ENCODE measurements at regions not wholly inside any gene's neighbourhood (a gene's known extent, or its start where the extent isn't known, plus 50 kb on each side); places are given as distances from the start of the nearest gene placed in this dataset.

DNA sequence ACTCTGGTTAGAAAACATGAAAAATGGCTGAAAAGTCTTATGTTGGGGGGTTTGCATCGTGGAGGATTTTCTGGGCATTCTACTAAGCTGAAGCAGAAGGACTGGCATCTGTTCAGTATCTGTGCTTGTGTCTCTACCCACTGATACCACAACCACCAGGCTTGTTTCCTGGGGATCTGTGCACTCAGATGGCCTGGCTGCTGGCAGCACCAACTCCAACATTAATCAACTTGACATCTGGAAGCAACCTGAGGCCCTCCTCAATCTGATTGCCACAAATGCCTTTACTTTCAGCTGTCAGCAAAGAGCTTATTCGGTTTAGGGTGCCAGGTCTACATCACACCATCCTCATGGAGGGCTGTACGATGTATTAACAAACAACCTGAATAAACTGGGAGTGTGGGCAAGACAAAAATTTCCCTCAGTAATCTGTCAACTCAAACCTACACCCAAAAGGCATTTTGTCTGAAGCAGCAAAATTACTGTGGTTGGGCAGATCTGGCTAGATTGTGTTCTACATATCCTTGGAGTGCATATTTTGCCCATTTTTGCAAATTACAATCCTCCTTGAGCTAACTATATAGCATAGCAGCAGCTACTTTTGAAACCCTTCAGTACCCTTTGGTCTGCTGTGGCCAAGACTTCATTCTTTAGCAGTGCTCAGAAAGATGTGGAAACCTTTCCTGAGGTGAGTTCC is 74.6 kb downstream of the FOXD1 start:
- DNase-seq, result no peak

DNA sequence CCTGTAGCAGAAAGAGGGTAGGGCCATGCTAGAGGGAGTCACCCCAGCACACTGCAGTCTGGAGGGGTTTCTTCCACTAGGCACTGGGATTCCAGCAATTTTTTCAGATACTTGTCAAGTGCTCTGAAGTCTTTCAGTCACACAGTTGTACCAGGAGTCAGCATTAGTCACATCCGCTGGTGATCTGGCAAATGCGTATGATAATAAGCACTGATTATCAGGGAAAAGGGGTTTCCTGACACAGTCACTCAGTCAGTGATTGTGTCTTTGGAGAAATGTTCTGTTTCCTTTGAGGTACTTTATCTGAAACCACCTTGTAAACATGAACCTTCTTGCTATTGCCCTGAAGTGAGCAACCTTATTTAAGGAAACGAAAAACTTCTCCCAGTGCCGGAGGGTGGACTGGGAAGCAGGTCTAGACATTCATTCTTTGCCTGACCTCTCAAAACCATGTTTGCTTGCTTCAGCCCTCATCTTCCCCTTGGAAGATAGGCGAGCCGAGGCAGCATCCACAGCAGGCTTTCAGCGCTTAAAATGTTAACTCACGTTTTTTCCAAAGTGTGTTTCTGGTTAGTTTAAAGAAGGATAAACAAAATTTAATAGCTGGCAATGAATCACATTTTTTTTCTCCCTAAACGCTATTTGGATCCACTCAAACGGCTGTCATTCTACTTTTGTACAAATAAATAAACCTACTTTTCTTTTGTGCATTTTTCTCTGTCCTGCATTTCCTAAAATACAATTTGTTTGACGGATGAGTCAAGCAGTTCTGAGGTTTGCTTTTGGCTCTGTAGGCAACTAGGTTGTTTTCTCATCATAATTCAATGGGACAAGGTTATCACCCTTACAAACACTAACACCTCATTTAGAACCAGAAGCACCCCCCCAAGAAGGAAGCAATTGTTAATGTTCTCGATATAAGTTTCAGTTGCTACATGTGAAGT is 77.7 kb downstream of the FOXD1 start:
- DNase-seq, result no peak

DNA sequence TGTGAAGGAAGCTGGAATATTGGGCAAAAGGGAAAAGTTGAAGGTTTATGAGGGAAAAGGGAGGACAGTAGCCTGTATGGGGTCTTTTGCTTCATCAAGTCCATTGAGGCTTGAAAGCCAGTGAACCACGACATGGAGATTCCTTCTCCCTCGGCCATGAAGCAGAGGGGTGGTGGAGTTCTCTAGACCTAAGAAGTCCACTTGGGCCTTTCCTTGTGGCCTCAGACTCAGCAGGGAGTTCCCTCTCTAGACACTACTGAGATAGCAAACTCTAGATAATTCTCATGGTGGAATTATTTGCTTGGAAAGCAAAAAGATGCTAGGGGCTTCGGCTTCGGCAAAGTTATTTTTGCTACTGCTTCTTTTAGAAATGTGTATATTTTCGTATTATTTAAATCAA is 78.5 kb downstream of the FOXD1 start:
- no peak for DNase-seq

DNA sequence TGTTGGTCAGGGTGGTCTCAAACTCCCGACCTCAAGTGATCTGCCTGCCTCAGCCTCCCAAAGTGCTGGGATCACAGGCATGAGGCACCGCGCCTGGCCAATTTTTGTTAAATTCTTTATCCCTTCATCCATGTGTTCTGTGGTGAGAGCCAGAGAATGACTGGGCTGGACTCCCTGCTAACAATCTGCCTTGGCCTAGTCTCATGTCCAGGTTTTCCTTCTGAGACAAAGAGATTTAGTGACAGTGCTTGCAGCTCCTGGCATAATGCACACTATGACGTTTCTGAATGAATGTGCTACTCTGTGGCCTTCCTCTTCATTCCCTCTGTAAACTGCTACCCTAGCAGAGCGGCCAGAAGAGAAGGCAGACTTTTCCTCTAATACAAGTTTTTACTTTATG is 79.3 kb downstream of the FOXD1 start:
- DNase-seq, result no peak

DNA sequence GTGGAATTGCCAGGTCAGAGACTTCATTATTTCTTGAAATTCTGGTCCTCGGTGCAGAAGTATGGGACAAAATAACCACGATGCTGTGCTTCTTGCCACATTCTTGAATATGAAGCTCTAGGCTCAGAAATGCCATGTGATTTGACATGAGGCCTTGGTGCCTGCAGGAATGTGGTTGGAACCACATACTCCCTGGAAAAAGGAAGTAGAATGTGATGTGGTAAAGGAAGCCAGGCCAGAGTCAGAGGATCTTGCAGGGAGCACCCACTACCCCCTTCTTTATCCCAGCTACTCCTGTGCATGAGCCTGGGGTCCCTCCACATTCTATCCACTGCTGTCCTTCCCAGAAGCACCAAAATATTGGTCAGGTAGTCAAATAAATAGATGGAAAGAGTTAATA is 80.9 kb downstream of the FOXD1 start:
- no peak for DNase-seq

DNA sequence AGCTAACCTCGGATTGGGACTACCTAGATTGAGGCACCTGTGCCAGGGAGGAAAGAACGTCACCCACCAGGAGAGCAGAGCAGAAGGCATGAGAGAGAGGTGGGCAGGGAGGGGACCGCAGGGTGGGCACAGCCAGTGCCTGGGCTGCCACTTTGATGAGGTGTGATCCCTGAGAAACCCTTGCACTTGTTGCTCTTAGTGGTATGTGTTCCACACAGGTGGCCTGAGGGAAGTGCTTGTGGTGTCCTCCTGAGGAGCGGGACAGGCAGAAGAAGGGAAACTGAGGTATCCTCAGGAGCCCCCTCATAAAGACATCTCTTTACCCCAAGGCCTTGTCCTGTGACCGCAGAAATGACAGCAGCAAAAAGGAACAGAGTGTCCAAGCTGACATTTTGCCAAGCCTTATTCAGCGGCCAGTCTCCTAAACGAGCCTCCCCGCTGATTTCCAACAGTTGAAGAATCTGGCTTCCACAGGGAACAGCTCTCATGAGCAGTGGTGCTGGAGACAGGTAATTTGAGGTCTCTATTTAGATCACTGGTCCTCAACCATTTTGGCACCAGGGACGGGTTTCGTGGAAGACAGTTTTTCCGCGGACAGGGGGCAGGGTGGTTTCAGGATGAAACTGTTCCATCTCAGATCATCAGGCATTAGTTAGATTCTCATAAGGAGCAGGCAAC is 82.4 kb downstream of the FOXD1 start:
- no peak for DNase-seq

DNA sequence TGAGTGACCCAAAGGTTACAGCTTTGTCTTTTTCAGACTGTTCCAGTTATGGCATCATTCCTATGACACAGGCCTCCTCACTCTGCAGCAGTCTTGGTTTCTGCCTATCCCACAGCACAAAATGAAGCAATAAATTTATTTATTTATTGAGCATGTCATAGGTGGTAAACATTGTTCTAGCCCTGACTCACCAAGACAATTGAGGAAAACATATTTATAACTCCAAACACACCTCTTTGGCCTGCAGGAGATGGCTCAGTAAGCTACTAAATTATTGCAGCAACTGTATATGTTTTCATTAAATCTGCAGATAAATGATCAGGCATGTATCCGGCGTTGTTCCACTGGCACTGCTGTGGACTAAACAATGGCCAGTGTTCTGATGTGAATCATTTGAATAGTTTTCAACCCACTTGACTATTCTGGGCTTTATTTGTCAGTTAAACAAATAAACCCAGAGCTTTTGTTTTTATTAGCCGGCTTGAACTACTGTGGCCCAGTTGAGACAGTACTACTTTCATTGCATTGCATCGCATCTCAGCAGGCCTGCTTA is 83.2 kb downstream of the FOXD1 start:
- DNase-seq, result no peak

DNA sequence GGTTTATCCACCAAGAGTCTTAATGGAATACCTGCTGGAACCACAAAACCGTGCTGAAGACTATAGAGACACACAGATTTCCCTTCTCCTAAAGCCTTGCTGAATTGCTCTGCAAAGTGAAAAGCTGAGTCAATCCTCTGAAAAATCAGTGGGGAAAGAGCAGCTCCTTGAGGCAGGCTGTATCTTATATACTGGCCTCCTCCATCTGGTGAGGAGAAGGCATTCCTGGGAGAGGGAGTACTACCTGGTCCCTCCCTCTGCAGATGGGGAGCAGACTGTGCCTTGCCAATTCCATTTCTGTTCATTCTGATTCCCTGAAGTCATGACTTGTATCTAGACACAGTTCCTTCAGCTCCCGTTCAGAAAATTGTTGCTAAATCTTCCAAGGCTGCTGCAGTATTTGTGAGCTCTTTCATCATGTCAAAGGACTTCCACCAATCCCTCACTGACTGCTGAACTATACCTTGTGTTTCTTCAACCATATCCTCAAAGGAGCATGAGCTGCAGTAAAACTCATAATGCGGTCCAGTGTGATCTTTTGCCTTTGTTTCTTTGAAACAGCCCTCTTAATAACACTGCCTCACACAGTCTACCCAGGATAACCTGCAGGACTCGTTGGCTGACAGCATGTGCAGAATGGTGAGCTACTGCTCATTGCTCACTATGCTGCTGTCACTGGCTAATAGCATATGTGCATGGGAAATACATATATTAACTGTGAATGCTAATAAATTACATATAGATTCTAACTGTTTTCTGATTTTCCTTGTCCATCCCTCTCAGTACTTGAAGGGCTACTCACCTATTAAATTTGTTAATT is 84.5 kb downstream of the FOXD1 start:
- no peak for DNase-seq

DNA sequence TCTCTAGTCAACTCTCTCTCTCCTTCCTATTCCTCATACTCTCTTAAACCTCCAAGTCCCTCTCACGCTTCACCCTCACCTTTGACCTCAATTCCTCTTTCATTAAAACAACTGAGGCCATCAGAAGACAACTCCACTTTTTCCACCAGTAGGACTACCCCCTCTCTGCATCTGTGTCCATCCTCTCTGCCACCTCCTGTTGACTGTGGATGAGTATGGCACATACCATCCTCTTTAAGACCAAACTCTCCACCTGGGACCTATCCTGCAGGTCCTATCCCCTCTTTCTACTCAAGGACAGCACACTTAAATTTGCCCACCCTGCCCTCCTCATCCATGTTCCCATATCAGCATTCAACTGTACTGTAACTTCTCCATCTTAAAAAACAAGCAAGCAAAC is 89.2 kb downstream of the FOXD1 start:
- DNase-seq, result no peak

DNA sequence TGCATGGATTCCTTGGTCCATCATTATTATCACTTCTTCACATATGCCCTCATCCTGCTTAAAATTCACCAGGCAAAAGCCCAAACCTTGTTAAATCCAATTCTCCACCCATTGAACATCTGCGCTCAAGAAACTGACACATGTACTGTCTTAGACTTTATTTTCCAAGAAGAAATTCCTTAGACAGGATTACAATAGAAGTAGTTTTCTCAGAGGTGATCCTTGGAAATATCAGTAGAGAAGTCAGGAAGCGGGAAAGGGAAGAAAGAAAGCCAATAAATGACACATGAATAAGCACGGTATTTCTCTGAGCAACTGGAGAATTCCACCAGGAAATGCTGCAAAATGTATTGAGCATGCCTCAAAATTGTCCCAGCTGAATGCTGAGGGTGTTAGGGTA is 90.2 kb downstream of the FOXD1 start:
- DNase-seq, result no peak

DNA sequence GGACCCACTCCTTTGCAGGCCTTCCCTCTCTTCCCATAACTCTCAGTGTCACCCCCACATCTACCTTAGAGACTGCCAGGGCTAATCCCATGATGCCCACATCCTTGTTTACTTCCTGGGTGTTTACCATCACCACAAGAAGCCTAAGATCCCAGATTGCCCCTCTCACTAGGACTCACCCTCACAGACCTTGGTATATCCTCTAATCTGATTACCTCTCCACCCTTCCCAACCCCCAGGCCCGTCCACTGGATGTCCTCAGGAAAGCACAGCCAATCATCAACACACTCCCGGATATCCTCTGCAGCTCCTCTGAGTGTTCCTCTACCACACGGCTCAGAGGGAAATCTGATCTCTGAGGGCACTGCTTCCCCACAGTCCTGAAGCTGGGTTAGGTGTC is 91.0 kb downstream of the FOXD1 start:
- DNase-seq, result no peak

DNA sequence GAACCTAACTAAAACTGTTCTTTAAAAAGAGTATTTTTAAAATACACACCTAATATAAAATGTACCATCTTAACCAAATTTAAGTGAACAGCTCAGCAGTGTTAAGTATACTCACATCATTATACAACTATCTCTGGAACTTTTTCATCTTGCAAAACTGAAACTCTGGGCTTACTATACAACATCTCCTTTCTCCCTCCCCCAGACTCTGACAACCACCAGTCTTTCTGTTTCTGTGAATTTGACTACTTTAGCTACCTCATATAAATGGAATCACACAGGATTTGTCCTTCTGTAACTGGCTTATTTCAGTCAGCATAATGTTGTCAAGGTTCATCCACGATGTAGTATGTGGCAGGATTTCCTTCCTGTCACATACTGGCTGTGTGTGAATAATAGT is 93.5 kb downstream of the FOXD1 start:
- DNase-seq, result no peak

DNA sequence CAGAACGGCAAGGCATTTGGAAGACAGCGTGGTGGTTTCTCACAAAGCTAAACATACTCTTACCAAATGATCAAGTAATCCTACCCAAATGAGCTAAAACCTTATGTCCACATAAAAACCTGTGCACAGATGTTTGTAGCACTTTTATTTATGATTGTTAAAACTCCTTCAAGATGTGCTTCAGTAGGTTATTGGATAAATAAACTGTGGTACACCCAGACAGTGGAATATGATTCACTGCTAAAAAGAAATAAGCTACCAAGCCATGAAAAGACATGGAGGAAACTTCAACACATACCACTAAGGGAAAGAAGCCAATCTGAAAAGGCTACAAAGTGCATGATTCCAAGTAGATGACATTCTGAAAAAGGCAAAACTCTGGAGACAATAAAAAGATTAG is 94.2 kb downstream of the FOXD1 start:
- no peak for DNase-seq

DNA sequence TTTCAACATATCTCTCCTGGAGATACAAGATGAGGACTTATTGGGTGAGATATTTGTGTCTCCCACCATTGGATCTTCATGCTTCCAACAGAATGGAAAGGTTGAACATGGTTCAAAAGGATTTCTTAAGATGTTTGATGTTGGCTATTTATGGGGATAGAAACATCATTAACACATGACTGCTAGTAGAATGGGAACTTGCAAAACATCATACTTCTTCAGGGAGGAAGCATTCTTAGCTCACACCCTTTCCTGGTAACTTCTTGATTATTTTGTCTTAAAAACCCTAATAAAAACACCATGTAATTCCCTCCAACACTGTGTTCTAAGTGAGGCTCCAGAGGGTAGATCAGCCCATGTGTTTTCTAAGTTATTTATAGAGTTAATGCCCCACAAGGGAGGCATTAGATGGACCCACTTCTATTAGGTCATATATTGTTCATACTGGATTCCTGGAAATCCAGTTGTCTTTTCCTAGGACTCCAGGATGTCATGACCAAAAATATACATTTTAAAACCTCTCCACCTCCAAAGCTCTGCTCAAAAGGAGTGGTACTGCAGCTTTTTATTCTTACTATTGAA is 95.8 kb downstream of the FOXD1 start:
- no peak for DNase-seq

DNA sequence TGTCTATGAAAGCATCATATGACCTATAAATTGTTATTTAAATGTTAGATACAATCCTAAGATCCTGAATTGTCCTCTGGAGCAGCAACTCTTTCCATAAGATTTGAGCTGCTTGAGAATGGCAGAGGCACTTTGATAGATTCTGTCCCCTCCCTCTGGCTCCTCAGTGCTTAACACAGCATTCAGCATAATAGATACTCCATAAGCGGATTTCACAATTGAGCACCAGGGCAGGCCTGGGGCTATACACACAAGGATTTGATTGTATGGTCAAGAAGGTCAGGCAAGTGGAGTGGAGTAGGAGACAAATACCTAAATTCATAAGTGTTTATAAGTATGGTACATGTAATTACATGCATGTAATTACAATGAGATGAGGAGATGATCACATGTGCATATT is 96.3 kb downstream of the FOXD1 start:
- no peak for DNase-seq

DNA sequence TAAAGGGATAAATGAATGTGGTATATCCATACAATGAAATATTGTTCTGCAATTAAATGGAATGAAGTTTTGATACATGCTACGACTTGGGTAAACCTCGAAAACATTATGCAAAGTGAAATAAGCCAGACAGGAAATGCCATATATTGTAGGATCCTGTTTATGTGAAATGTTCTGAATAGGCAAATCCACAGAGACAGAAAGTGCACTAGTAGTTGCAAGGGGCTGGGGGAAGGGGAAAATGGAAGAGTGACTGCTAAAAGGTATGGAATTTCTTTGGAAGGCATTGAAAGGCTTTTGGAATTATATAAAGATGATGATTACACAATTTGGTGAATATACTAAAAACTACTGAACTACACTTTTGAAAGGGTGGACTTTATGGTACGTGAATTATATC is 97.0 kb downstream of the FOXD1 start:
- DNase-seq, result no peak

DNA sequence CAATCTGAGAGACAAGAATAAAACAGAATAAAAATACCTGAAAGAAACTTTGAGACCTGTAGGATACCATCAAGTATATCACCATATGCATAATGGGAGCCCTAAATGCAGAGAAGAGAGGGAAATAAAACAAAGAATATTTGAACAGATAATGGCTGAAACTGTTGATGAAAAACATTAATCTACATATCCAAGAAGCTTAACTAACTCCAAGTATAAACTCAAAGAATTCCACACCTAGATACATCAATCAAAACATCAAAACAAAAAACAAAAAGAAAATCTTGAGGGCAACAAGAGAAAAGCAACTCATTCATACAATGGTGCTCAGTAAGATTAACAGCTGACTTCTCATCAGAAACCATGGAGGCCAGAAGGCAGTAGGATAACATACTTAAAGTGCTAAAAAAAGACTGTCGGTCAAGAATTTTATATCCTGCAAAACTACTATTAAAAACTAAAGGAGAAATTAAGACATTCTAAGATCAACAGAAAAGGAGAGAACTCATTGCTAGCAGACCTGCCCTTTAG is 101.6 kb downstream of the FOXD1 start:
- DNase-seq, result no peak

DNA sequence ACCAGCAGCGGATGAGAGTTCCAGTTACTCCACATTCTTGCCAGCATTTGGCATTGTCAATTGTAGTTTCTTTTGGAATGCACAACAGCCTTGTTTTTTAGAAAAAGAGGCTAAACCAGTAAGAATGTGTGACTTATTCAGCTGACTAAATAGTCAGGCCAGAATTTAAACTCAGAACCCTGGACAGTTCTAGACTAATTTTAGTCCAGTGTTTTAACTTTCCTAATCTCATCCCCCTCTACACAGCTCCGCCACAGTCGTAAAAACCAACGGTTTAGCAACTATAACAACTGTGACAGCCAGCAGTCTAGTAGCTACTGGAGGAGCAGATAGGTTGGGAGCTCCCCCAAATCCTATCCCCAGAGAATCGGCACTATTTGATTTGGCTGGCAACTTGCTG is 103.7 kb downstream of the FOXD1 start:
- no peak for DNase-seq

DNA sequence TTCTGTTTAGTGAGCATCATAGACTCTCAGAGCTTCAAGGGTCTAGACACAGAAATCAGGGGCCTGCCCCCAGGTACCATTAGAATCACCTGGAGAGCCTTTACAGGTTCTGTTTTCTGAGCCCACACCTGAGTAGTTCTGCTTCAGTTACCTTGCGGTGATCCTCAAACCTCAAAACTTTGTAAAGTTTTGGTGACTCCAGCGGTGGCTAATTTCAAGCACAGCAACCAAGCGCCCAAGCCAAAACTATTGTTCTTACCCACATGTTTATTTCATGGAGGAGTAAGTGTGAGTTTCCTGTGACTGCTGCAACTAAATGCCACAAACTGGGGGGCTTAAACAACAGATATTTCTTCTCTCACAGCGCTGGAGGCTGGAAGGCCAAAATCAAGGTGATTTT is 108.9 kb downstream of the FOXD1 start:
- DNase-seq, result no peak

DNA sequence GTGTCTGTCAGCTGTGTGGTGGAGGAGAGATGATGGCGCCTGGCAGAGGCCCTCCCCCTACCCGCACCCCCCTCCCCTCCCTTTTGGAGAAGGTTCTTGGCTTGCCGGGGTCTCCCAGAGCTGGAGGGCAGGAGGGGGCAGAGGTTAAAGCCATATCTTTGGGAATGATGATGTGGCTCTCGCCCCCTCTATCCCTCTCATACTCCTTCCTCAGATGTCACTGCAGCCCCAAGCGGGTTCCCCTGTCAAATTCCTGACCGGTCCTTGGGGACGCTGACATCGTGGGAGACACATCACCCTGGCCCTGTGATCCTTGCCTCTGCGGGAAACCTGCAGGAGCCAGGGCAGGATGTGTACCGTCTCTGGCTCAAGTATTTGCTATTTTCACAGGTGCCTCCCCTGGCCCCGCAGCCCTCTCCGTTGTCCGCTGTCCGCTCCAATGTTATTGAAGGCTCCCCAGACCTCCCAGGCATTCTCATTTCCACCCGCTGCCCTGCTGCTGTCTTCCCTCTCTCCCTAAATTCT is 109.5 kb downstream of the FOXD1 start:
- no peak for DNase-seq

DNA sequence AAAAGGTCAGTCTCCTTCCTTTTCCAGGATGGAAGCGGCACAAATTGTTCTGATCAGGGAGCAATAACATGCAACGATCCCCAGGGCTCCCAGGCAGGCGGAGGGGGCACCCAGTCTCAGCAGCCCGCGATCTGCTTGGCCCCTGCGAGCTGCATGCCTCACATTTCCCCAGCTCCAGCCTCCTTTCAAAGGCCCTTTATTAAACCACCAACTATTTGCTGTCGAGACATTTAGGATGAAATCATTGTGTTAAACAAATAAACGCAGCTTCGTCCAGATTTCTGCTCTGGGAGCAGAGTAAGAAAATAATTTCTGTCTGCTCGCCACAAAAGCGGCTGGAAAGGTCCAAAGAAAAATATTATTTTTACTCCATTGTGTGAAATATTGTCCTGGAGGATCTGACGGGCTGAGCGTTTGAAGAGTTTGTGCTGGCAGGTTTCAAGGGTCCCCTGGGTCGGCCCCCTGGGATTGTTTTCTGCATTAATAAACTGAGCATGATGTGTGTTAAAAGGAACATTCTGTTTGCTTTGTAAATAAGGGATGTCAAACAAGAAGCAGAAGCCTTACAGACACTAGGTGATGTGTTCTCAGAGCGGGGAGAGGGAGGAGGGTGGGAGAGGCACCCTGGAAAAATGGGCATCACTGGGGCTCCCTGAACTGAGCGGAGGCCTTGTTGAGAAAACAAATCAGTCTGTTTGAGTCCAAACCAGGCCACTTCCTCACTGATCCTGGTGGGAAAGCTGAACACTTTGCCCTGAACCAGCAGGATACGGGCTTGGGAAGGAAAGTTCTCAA is 110.1 kb downstream of the FOXD1 start:
- no peak for DNase-seq
